ENCODE measurements at regions not wholly inside any gene's neighbourhood (a gene's known extent, or its start where the extent isn't known, plus 50 kb on each side); places are given as distances from the start of the nearest gene placed in this dataset.
"Not testable (repeated sequence)": the region's sequence is repeated elsewhere in the genome, so short reads cannot be mapped to it uniquely, and the experiment has no call there.

DNA sequence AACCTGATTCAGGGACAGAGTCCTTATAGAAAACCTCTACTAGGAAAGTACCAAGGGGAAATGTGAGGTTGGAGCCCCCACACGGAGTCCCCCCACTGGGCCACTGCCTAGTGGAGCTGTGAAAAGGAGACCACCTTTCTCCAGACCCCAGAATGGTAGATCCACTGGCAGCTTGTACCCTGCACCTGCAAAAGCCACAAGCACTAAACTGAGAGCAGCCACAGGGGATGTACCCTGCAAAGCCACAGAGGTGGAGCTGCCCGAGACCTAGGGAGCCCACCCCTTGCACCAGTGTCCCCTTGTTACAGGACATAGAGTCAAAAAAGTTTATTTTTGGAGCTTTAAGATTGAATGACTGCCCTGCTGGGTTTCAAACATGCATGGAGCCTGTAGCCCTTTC lies 87.2 kb upstream of the KCNMA1 start (continued):
- no peak for TF ChIP-seq ZNF396 (CRISPR knock-in tag; IDR thresholded peaks at IDR 0.05; ENCODE audit: borderline replicate concordance)
- TF ChIP-seq, protein P1, sequence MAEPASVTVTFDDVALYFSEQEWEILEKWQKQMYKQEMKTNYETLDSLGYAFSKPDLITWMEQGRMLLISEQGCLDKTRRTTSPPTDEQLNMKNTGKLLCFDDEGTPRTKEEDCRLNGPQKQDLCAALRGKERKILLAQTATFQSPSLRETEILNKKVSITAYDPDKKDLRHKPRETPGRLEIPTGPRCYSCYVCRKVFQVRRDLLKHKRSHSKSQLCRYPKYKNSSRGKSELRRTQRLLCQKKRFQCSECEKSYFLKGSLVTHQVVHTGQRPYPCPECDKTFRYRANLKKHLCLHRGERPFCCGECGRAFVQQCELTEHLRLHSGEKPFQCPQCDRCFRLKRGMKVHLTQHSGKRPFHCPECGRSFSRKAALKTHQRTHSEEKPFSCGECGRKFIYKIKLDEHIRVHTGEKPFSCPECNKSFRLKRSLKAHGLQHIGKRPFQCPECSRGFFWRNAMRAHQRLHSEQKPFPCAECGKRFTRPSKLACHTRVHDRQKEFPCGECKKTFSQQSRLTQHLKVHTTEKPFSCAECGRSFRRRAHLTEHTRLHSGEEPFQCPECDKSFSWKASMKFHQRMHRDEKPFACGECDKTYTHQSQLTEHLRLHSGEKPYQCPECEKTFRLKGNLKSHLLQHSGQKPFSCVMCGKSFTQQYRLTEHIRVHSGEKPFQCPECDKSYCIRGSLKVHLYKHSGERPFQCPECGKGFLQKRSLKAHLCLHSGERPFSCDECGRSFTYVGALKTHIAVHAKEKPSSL (CRISPR knock-in tag; conservative IDR thresholded peaks at IDR 0.05) = no peak
- TF ChIP-seq ZNF121 (CRISPR knock-in tag; IDR thresholded peaks at IDR 0.05) = no peak
- TF ChIP-seq TEAD1 (CRISPR knock-in tag; IDR thresholded peaks at IDR 0.05) = no peak
- no peak for TF ChIP-seq TP53 (CRISPR knock-in tag; IDR thresholded peaks at IDR 0.05)

DNA sequence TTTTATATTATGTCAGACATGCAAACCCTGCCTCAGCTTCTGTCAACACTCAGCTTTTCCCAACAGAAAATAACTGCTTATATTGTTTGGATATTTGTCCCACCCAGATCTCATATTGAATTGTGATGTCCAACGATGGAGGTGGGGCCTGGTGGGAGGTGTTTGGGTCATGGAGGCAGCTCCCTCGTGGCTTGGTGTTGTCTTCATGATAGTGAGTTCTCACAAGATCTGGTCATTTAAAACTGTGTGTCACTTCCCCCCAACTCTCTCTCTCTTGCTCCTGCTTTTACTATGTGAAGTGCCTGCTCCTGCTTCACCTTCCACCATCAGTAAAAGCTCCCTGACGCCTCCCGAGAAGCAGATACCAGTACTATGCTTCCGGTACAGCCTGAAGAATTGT lies 85.8 kb upstream of the KCNMA1 start:
- Mint-ChIP-seq H3K4me1 (0 out of 2 replicates have a peak, but pooled peaks cover 2% of the 10 kb centered on the region), H3K9me3 (peaks cover 5% of the 10 kb centered on the region; the same call in 1 of the 2 replicates), H3K36me3 (no peaks in the 10 kb centered on the region), H3K4me3 (no peak overlapping the region), H3K27ac (no peak overlapping the region), H3K27me3 (ENCODE audit: low read depth) (no peaks in the 10 kb centered on the region)
- POLR2A ChIA-PET = no interaction called here
- CTCF ChIA-PET = interaction anchor here (1.6 to 2.5 kb wide), 2 partner anchors 12 to 33 kb away, joined by 7 to 12 read pairs; no protein-coding TSS in a partner anchor
- DNase-seq (ENCODE audit: low spot score) (no peak), ATAC-seq (no peak)
- TF ChIP-seq ATF1 (CRISPR knock-in tag; IDR thresholded peaks at IDR 0.05) (no peak), TCF7 (CRISPR knock-in tag; IDR thresholded peaks at IDR 0.05; ENCODE audit: low read depth) (no peak), SMAD4 (CRISPR knock-in tag; IDR thresholded peaks at IDR 0.05) (no peak), NR1H2 (CRISPR knock-in tag; IDR thresholded peaks at IDR 0.05) (no peak), ZBTB21 (CRISPR knock-in tag; IDR thresholded peaks at IDR 0.05; ENCODE audit: borderline replicate concordance) (no peak), TP53 (CRISPR knock-in tag; IDR thresholded peaks at IDR 0.05) (no peak), FOXJ3 (CRISPR knock-in tag; IDR thresholded peaks at IDR 0.05; ENCODE audit: borderline replicate concordance) (no peak), ZNF121 (CRISPR knock-in tag; IDR thresholded peaks at IDR 0.05) (no peak), JAZF1 (CRISPR knock-in tag; IDR thresholded peaks at IDR 0.05) (no peak), RELA (CRISPR knock-in tag; IDR thresholded peaks at IDR 0.05; ENCODE audit: borderline replicate concordance) (no peak), NR3C1 (CRISPR knock-in tag; conservative IDR thresholded peaks at IDR 0.05; ENCODE audit: low read depth) (no peak)
- TF ChIP-seq, protein P2, sequence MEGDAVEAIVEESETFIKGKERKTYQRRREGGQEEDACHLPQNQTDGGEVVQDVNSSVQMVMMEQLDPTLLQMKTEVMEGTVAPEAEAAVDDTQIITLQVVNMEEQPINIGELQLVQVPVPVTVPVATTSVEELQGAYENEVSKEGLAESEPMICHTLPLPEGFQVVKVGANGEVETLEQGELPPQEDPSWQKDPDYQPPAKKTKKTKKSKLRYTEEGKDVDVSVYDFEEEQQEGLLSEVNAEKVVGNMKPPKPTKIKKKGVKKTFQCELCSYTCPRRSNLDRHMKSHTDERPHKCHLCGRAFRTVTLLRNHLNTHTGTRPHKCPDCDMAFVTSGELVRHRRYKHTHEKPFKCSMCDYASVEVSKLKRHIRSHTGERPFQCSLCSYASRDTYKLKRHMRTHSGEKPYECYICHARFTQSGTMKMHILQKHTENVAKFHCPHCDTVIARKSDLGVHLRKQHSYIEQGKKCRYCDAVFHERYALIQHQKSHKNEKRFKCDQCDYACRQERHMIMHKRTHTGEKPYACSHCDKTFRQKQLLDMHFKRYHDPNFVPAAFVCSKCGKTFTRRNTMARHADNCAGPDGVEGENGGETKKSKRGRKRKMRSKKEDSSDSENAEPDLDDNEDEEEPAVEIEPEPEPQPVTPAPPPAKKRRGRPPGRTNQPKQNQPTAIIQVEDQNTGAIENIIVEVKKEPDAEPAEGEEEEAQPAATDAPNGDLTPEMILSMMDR (IDR thresholded peaks at IDR 0.05) = no peak
- TF ChIP-seq, protein P3, sequence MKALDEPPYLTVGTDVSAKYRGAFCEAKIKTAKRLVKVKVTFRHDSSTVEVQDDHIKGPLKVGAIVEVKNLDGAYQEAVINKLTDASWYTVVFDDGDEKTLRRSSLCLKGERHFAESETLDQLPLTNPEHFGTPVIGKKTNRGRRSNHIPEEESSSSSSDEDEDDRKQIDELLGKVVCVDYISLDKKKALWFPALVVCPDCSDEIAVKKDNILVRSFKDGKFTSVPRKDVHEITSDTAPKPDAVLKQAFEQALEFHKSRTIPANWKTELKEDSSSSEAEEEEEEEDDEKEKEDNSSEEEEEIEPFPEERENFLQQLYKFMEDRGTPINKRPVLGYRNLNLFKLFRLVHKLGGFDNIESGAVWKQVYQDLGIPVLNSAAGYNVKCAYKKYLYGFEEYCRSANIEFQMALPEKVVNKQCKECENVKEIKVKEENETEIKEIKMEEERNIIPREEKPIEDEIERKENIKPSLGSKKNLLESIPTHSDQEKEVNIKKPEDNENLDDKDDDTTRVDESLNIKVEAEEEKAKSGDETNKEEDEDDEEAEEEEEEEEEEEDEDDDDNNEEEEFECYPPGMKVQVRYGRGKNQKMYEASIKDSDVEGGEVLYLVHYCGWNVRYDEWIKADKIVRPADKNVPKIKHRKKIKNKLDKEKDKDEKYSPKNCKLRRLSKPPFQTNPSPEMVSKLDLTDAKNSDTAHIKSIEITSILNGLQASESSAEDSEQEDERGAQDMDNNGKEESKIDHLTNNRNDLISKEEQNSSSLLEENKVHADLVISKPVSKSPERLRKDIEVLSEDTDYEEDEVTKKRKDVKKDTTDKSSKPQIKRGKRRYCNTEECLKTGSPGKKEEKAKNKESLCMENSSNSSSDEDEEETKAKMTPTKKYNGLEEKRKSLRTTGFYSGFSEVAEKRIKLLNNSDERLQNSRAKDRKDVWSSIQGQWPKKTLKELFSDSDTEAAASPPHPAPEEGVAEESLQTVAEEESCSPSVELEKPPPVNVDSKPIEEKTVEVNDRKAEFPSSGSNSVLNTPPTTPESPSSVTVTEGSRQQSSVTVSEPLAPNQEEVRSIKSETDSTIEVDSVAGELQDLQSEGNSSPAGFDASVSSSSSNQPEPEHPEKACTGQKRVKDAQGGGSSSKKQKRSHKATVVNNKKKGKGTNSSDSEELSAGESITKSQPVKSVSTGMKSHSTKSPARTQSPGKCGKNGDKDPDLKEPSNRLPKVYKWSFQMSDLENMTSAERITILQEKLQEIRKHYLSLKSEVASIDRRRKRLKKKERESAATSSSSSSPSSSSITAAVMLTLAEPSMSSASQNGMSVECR (CRISPR knock-in tag; IDR thresholded peaks at IDR 0.05; ENCODE audit: borderline replicate concordance) = no peak
- TF ChIP-seq, protein P4, sequence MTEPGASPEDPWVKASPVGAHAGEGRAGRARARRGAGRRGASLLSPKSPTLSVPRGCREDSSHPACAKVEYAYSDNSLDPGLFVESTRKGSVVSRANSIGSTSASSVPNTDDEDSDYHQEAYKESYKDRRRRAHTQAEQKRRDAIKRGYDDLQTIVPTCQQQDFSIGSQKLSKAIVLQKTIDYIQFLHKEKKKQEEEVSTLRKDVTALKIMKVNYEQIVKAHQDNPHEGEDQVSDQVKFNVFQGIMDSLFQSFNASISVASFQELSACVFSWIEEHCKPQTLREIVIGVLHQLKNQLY (CRISPR knock-in tag; IDR thresholded peaks at IDR 0.05) = no peak
- TF ChIP-seq, protein P5, sequence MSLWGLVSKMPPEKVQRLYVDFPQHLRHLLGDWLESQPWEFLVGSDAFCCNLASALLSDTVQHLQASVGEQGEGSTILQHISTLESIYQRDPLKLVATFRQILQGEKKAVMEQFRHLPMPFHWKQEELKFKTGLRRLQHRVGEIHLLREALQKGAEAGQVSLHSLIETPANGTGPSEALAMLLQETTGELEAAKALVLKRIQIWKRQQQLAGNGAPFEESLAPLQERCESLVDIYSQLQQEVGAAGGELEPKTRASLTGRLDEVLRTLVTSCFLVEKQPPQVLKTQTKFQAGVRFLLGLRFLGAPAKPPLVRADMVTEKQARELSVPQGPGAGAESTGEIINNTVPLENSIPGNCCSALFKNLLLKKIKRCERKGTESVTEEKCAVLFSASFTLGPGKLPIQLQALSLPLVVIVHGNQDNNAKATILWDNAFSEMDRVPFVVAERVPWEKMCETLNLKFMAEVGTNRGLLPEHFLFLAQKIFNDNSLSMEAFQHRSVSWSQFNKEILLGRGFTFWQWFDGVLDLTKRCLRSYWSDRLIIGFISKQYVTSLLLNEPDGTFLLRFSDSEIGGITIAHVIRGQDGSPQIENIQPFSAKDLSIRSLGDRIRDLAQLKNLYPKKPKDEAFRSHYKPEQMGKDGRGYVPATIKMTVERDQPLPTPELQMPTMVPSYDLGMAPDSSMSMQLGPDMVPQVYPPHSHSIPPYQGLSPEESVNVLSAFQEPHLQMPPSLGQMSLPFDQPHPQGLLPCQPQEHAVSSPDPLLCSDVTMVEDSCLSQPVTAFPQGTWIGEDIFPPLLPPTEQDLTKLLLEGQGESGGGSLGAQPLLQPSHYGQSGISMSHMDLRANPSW (CRISPR knock-in tag; conservative IDR thresholded peaks at IDR 0.05; ENCODE audit: low read depth) = no peak
- TF ChIP-seq, protein P6, sequence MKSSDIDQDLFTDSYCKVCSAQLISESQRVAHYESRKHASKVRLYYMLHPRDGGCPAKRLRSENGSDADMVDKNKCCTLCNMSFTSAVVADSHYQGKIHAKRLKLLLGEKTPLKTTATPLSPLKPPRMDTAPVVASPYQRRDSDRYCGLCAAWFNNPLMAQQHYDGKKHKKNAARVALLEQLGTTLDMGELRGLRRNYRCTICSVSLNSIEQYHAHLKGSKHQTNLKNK (CRISPR knock-in tag; IDR thresholded peaks at IDR 0.05) = no peak
- TF ChIP-seq, protein P7, sequence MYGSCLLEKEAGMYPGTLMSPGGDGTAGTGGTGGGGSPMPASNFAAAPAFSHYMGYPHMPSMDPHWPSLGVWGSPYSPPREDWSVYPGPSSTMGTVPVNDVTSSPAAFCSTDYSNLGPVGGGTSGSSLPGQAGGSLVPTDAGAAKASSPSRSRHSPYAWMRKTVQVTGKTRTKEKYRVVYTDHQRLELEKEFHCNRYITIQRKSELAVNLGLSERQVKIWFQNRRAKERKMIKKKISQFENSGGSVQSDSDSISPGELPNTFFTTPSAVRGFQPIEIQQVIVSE (CRISPR knock-in tag; IDR thresholded peaks at IDR 0.05; ENCODE audit: borderline replicate concordance) = no peak

DNA sequence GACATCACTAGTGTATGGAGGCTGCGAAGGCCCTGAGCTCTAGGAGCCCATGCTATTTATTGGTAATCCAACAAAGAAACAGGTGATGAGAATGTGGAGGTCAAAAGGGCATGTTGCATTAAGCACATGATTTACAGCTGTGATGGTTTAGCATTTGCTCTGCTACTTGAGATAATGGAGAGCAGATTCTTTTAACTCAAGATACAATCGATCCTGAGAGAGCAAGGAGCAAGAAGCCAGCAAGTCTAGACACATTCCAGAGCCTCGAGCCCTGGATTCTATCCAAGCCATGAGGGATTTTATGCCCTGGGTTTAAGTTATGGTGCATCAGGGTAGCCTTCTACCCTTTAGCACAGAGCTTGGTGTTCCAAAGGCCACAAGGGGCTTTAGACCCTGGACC lies 85.3 kb upstream of the KCNMA1 start:
- H3K36me3 Mint-ChIP-seq; H3K9me3 Mint-ChIP-seq; H3K27me3 Mint-ChIP-seq (ENCODE audit: low read depth); H3K4me3 Mint-ChIP-seq; DNase-seq (ENCODE audit: low spot score); H3K27ac Mint-ChIP-seq; H3K4me1 Mint-ChIP-seq; ATAC-seq; POLR2A ChIA-PET: not testable (repeated sequence)
- CTCF ChIA-PET = interaction anchor here (1.6 to 2.5 kb wide), 2 partner anchors 12 to 34 kb away, joined by 7 to 12 read pairs; no protein-coding TSS in a partner anchor

All from WTC11 (cell line).